ENCODE measurements at regions not wholly inside any gene's neighbourhood (a gene's known extent, or its start where the extent isn't known, plus 50 kb on each side); places are given as distances from the start of the nearest gene placed in this dataset.

DNA sequence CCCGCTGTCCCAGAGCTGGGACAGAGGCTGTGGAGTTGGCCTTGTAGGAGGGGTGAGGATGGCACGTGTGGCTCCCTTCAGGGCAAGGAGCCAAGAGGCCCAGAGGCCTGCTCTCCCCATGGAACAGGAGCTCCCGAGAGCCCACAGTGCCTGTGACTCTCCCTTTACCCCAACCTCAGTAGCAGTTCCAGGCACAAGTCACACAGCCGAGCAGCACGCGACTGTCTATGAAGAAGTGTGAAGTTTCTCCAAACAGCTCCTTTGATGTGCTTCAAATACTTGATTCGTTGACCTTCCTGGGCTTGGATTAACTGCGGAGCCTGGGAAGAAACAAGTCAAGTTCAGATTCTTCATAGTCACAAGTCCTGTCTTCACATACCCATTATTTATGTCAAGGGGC lies 208.7 kb downstream of the IRX2 start:
- H3K9me3 Mint-ChIP-seq (ENCODE audit: unreplicated experiment) = peaks cover 5% of the 10 kb centered on the region
- TF ChIP-seq, protein P1, sequence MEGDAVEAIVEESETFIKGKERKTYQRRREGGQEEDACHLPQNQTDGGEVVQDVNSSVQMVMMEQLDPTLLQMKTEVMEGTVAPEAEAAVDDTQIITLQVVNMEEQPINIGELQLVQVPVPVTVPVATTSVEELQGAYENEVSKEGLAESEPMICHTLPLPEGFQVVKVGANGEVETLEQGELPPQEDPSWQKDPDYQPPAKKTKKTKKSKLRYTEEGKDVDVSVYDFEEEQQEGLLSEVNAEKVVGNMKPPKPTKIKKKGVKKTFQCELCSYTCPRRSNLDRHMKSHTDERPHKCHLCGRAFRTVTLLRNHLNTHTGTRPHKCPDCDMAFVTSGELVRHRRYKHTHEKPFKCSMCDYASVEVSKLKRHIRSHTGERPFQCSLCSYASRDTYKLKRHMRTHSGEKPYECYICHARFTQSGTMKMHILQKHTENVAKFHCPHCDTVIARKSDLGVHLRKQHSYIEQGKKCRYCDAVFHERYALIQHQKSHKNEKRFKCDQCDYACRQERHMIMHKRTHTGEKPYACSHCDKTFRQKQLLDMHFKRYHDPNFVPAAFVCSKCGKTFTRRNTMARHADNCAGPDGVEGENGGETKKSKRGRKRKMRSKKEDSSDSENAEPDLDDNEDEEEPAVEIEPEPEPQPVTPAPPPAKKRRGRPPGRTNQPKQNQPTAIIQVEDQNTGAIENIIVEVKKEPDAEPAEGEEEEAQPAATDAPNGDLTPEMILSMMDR (IDR thresholded peaks at IDR 0.05; ENCODE audit: insufficient read depth, low read depth, low read length) = no peak
- no peak for TF ChIP-seq EZH2 (IDR thresholded peaks at IDR 0.05; ENCODE audit: insufficient read depth, low read length)
- H3K4me1 Mint-ChIP-seq (ENCODE audit: low read depth, unreplicated experiment) = peaks cover 2% of the 10 kb centered on the region

DNA sequence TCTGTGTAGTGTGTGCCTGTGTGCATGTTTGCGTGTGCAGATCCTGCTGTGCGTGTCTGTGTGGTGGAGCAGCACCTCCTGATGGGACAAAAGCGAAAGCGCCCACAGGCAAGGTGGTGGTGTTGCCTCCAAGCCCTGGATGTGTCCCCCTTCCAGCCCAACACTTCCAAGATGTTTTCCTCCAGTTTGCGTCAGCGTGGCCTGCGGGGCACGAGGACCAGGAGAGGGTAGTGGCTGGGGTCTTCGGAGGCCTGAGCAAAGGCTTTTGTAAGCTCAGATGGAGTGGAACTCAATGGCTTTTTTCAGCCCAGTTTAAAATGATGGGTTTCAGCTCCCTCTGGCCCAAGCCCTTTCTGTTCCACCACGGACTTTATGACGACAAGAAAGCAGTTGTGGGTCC lies 209.5 kb downstream of the IRX2 start:
- Mint-ChIP-seq H3K9me3 (ENCODE audit: unreplicated experiment) (peaks cover 5% of the 10 kb centered on the region), H3K27me3 (ENCODE audit: low read depth, unreplicated experiment) (peaks cover 20% of the 10 kb centered on the region), H3K36me3 (ENCODE audit: low read depth, unreplicated experiment) (no peaks in the 10 kb centered on the region), H3K27ac (ENCODE audit: unreplicated experiment) (no peak overlapping the region), H3K4me3 (ENCODE audit: unreplicated experiment) (no peak overlapping the region), H3K4me1 (ENCODE audit: low read depth, unreplicated experiment) (peaks cover 2% of the 10 kb centered on the region)
- Histone ChIP-seq H4K20me1 (ENCODE audit: insufficient read depth, low read length) (no peaks in the 10 kb centered on the region), H3K79me2 (ENCODE audit: insufficient read depth, low read length) (no peaks in the 10 kb centered on the region), H3K4me2 (ENCODE audit: low read length) (no peak overlapping the region), H3K27me3 (ENCODE audit: insufficient read depth, low read length) (peaks cover 5% of the 10 kb centered on the region), H3K4me1 (ENCODE audit: insufficient read depth, low read length) (no peaks in the 10 kb centered on the region), H3K36me3 (ENCODE audit: insufficient read depth, low read length) (no peaks in the 10 kb centered on the region), H3K9me3 (ENCODE audit: insufficient read depth, low read depth, low read length) (peaks cover 9% of the 10 kb centered on the region), H3K4me3 (ENCODE audit: insufficient read depth, low read depth, low read length) (no peak overlapping the region), H2AFZ (ENCODE audit: low read depth, low read length) (no peak overlapping the region), H3K27ac (ENCODE audit: low read depth, low read length) (no peak overlapping the region), H3K9ac (ENCODE audit: low read length) (no peak overlapping the region)
- TF ChIP-seq, protein P1 (IDR thresholded peaks at IDR 0.05; ENCODE audit: insufficient read depth, low read depth, low read length) = no peak
- TF ChIP-seq EZH2 (IDR thresholded peaks at IDR 0.05; ENCODE audit: insufficient read depth, low read length) = no peak
- DNase-seq (ENCODE audit: low read depth) = no peak
- no peak for FAIRE-seq

More for the DNA sequence above, 208.7 kb downstream of the IRX2 start:
- no peak overlapping the region for H2AFZ ChIP-seq (ENCODE audit: low read depth, low read length)
- peaks cover 9% of the 10 kb centered on the region for H3K9me3 ChIP-seq (ENCODE audit: insufficient read depth, low read depth, low read length)
- peaks cover 16% of the 10 kb centered on the region for H3K27me3 Mint-ChIP-seq (ENCODE audit: low read depth, unreplicated experiment)
- FAIRE-seq (no peak), DNase-seq (ENCODE audit: low read depth) (no peak)
- H3K27me3 ChIP-seq (ENCODE audit: insufficient read depth, low read length) = peaks cover under 1% of the 10 kb centered on the region
- no peak overlapping the region for H3K27ac ChIP-seq (ENCODE audit: low read depth, low read length)
- no peak overlapping the region for H3K9ac ChIP-seq (ENCODE audit: low read length)
- no peak overlapping the region for H3K27ac Mint-ChIP-seq (ENCODE audit: unreplicated experiment)
- H3K4me3 Mint-ChIP-seq (ENCODE audit: unreplicated experiment) = no peak overlapping the region
- no peak overlapping the region for H3K4me3 ChIP-seq (ENCODE audit: insufficient read depth, low read depth, low read length)
- H3K36me3 ChIP-seq (ENCODE audit: insufficient read depth, low read length) = no peaks in the 10 kb centered on the region
- no peaks in the 10 kb centered on the region for H3K79me2 ChIP-seq (ENCODE audit: insufficient read depth, low read length)
- H3K36me3 Mint-ChIP-seq (ENCODE audit: low read depth, unreplicated experiment) = no peaks in the 10 kb centered on the region
- H3K4me1 ChIP-seq (ENCODE audit: insufficient read depth, low read length) = no peaks in the 10 kb centered on the region
- H4K20me1 ChIP-seq (ENCODE audit: insufficient read depth, low read length) = no peaks in the 10 kb centered on the region
- no peak overlapping the region for H3K4me2 ChIP-seq (ENCODE audit: low read length)

DNA sequence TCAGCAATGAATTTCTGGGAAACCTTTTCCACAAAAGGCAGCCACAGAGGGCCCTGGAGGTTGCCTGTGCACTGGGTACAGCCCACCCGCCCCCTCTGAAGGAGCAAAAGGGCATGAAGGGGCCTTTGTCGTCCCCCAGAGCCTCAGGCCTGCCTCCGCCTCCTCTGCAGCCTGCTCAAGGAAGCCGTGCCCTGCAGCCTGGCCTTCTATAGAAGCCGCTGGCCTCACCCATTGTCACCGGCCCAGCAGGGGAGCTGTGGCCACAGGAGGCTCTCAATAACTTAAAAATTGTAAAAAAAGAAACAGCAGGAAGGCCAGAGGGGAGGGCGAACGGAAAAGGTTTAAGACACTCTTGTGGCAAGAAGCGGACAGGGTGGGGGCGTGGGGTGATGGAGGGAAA lies 213.3 kb downstream of the IRX2 start:
- Histone ChIP-seq H3K27ac (ENCODE audit: low read depth, low read length) (no peak overlapping the region), H3K9me3 (ENCODE audit: insufficient read depth, low read depth, low read length) (peaks cover 15% of the 10 kb centered on the region), H3K4me1 (ENCODE audit: insufficient read depth, low read length) (no peaks in the 10 kb centered on the region), H3K4me3 (ENCODE audit: insufficient read depth, low read depth, low read length) (no peak overlapping the region), H2AFZ (ENCODE audit: low read depth, low read length) (no peak overlapping the region), H3K9ac (ENCODE audit: low read length) (no peak overlapping the region), H3K79me2 (ENCODE audit: insufficient read depth, low read length) (no peaks in the 10 kb centered on the region), H3K27me3 (ENCODE audit: insufficient read depth, low read length) (peaks cover 5% of the 10 kb centered on the region), H3K36me3 (ENCODE audit: insufficient read depth, low read length) (no peaks in the 10 kb centered on the region), H3K4me2 (ENCODE audit: low read length) (no peak overlapping the region), H4K20me1 (ENCODE audit: insufficient read depth, low read length) (no peaks in the 10 kb centered on the region)
- Mint-ChIP-seq H3K27me3 (ENCODE audit: low read depth, unreplicated experiment) (peaks cover 20% of the 10 kb centered on the region), H3K36me3 (ENCODE audit: low read depth, unreplicated experiment) (no peaks in the 10 kb centered on the region), H3K9me3 (ENCODE audit: unreplicated experiment) (peaks cover 4% of the 10 kb centered on the region), H3K4me3 (ENCODE audit: unreplicated experiment) (no peak overlapping the region), H3K4me1 (ENCODE audit: low read depth, unreplicated experiment) (peaks cover 2% of the 10 kb centered on the region), H3K27ac (ENCODE audit: unreplicated experiment) (no peak overlapping the region)
- no peak for DNase-seq (ENCODE audit: low read depth)
- TF ChIP-seq, protein P1 (IDR thresholded peaks at IDR 0.05; ENCODE audit: insufficient read depth, low read depth, low read length) = no peak
- TF ChIP-seq EZH2 (IDR thresholded peaks at IDR 0.05; ENCODE audit: insufficient read depth, low read length) = no peak
- no peak for FAIRE-seq

All from astrocyte (in vitro differentiated cells and primary cell).